Neural cell (in vitro differentiated cells): ENCODE measurements at regions not wholly inside any gene's neighbourhood (a gene's known extent, or its start where the extent isn't known, plus 50 kb on each side); places are given as distances from the start of the nearest gene placed in this dataset.

Source experiments
- H2AFZ ChIP-seq: fragments of 200-600, 300-800 bp; sonication (generic), shearing (Covaris generic); 2 replicates; pipeline ENCODE4 v1.6.0; 2014; ENCODE audit warnings: low read depth, mild to moderate bottlenecking, antibody characterized with exemption, low read length, moderate library complexity
- H3F3A ChIP-seq: fragments of 200-600 bp; shearing (Covaris generic); 2 replicates; pipeline ENCODE4 v1.6.1; 2016; ENCODE audit warnings: mild to moderate bottlenecking, moderate library complexity, mixed read lengths, antibody characterized with exemption, low read length; ENCODE audit not compliant: insufficient read depth, poor library complexity, severe bottlenecking
- H3K27ac ChIP-seq: fragments of 200-600, 300-800 bp; sonication (generic), shearing (Covaris generic); 2 replicates; pipeline ENCODE4 v1.5.1; 2014; ENCODE audit warnings: mild to moderate bottlenecking, low read length, moderate library complexity
- H3K27me3 ChIP-seq: fragments of 300-800, 200-600 bp; sonication (generic), shearing (Covaris generic); 2 replicates; pipeline ENCODE4 v1.6.0; 2014; ENCODE audit warnings: mild to moderate bottlenecking, low read depth, low read length, moderate library complexity; ENCODE audit not compliant: insufficient read depth
- H3K36me3 ChIP-seq: fragments of 300-800, 200-600 bp; sonication (generic), shearing (Covaris generic); 2 replicates; pipeline ENCODE4 v1.5.1; 2014; ENCODE audit warnings: mild to moderate bottlenecking, antibody characterized with exemption, low read length, moderate library complexity; ENCODE audit not compliant: insufficient read depth
- H3K4me2 ChIP-seq: fragments of 300-800, 200-600 bp; sonication (generic), shearing (Covaris generic); 2 replicates; pipeline ENCODE4 v1.6.0; 2014; ENCODE audit warnings: mild to moderate bottlenecking, low read length
- H3K4me3 ChIP-seq: fragments of 300-800, 200-600 bp; sonication (generic), shearing (Covaris generic); 2 replicates; pipeline ENCODE4 v1.5.1; 2014; ENCODE audit warnings: mild to moderate bottlenecking, low read length, moderate library complexity
- H3K79me2 ChIP-seq: fragments of 200-600 bp; shearing (Covaris generic); replicated peaks from 2 replicates; pipeline ENCODE4 v1.6.0; 2014; ENCODE audit warnings: mild to moderate bottlenecking, low read length, moderate library complexity; ENCODE audit not compliant: insufficient read depth
- H3K9ac ChIP-seq: fragments of 300-800, 200-600 bp; sonication (generic), shearing (Covaris generic); 2 replicates; pipeline ENCODE4 v1.6.1; 2016; ENCODE audit warnings: mild to moderate bottlenecking, low read length, mixed read lengths
- H3K9me2 ChIP-seq: fragments of 200-600 bp; shearing (Covaris generic); 2 replicates; pipeline ENCODE4 v1.6.1; 2016; ENCODE audit warnings: mild to moderate bottlenecking, low read length, mixed read lengths; ENCODE audit not compliant: insufficient read depth
- H3K9me3 ChIP-seq: fragments of 200-600, 300-800 bp; sonication (generic), shearing (Covaris generic); 2 replicates; pipeline ENCODE4 v1.6.1; 2016; ENCODE audit warnings: mild to moderate bottlenecking, mixed run types, low read length, moderate library complexity, mixed read lengths
- H4K20me1 ChIP-seq: fragments of 200-600 bp; shearing (Covaris generic); 2 replicates; pipeline ENCODE4 v1.6.1; 2016; ENCODE audit warnings: mild to moderate bottlenecking, mixed run types; ENCODE audit not compliant: insufficient read depth
- CTCF ChIP-seq: fragments of 450-650 bp; IDR thresholded peaks from 2 replicates; pipeline ENCODE4 v1.5.1; 2014; ENCODE audit warnings: antibody characterized with exemption, mild to moderate bottlenecking, moderate library complexity; ENCODE audit not compliant: poor library complexity, severe bottlenecking
- EP300 ChIP-seq: fragments of 450-650 bp; conservative IDR thresholded peaks from 2 replicates; pipeline ENCODE4 v1.6.1; 2014; ENCODE audit warnings: antibody characterized with exemption, mild to moderate bottlenecking, moderate library complexity; ENCODE audit not compliant: poor library complexity, severe bottlenecking
- EZH2 ChIP-seq: fragments of 200-600, 300-800 bp; shearing (Covaris generic), sonication (generic); IDR thresholded peaks from 2 replicates; pipeline ENCODE4 v1.6.1; 2014; ENCODE audit warnings: antibody characterized with exemption, low read length, borderline replicate concordance, mild to moderate bottlenecking; ENCODE audit not compliant: insufficient read depth, poor library complexity, severe bottlenecking
- MXI1 ChIP-seq: fragments of 450-650 bp; conservative IDR thresholded peaks from 2 replicates; pipeline ENCODE4 v1.6.1; 2014; ENCODE audit warnings: antibody characterized with exemption, mild to moderate bottlenecking; ENCODE audit not compliant: poor library complexity, severe bottlenecking
- POLR2AphosphoS5 ChIP-seq: IDR thresholded peaks from 2 replicates; pipeline ENCODE4 v1.6.1; 2012
- RAD21 ChIP-seq: fragments of 450-650 bp; conservative IDR thresholded peaks from 2 replicates; pipeline ENCODE4 v1.6.1; 2014; ENCODE audit warnings: antibody characterized with exemption, mild to moderate bottlenecking, moderate library complexity
- REST ChIP-seq: IDR thresholded peaks from 2 replicates; pipeline ENCODE4 v1.6.1; 2012; ENCODE audit warnings: borderline replicate concordance
- SMC3 ChIP-seq: fragments of 450-650 bp; conservative IDR thresholded peaks from 2 replicates; pipeline ENCODE4 v1.6.1; 2014; ENCODE audit warnings: antibody characterized with exemption, mild to moderate bottlenecking, moderate library complexity; ENCODE audit not compliant: poor library complexity
- TAF1 ChIP-seq: IDR thresholded peaks from 2 replicates; pipeline ENCODE4 v1.6.1; 2012; ENCODE audit warnings: low read depth

- H2AFZ ChIP-seq: no peak overlapping the region
- H3K4me2 ChIP-seq: no peak overlapping the region
- H3K79me2 ChIP-seq: no peaks in the 10 kb centered on the region
- H3K9me3 ChIP-seq: no peaks in the 10 kb centered on the region
- H3F3A ChIP-seq: no peaks in the 10 kb centered on the region
- no peaks in the 10 kb centered on the region for H3K9me2 ChIP-seq
- TF ChIP-seq CTCF: no peak
- TF ChIP-seq TAF1: no peak
- no peak for TF ChIP-seq SMC3
- TF ChIP-seq EZH2: no peak
- no peak for TF ChIP-seq POLR2AphosphoS5
- no peak for TF ChIP-seq REST
- TF ChIP-seq MXI1: no peak
- no peak for TF ChIP-seq RAD21
- TF ChIP-seq EP300: no peak
- H3K36me3 ChIP-seq: no peaks in the 10 kb centered on the region
- H3K4me3 ChIP-seq: no peak overlapping the region
- no peaks in the 10 kb centered on the region for H4K20me1 ChIP-seq
- no peak overlapping the region for H3K27ac ChIP-seq
- H3K9ac ChIP-seq: no peak overlapping the region
- H3K27me3 ChIP-seq: no peaks in the 10 kb centered on the region
Measured at GRCh38 chr12:107238296-107238695, 144.9 kb upstream of the CRY1 start.

- no peak overlapping the region for H3K9ac ChIP-seq
- H3K9me3 ChIP-seq: no peaks in the 10 kb centered on the region
- no peaks in the 10 kb centered on the region for H3F3A ChIP-seq
- H3K4me3 ChIP-seq: no peak overlapping the region
- H4K20me1 ChIP-seq: no peaks in the 10 kb centered on the region
- no peak overlapping the region for H3K27ac ChIP-seq
- no peaks in the 10 kb centered on the region for H3K79me2 ChIP-seq
- H3K36me3 ChIP-seq: no peaks in the 10 kb centered on the region
- no peaks in the 10 kb centered on the region for H3K27me3 ChIP-seq
- no peaks in the 10 kb centered on the region for H3K9me2 ChIP-seq
- H2AFZ ChIP-seq: no peak overlapping the region
- H3K4me2 ChIP-seq: no peak overlapping the region
- no peak for TF ChIP-seq EZH2
Measured at GRCh38 chr12:107241411-107241810, 148.1 kb upstream of the CRY1 start.

GRCh38 chr12:107242189-107242588 lies 148.8 kb upstream of the CRY1 start:
- H3K4me2 ChIP-seq: no peak overlapping the region
- H3F3A ChIP-seq: no peaks in the 10 kb centered on the region
- no peaks in the 10 kb centered on the region for H4K20me1 ChIP-seq
- H3K36me3 ChIP-seq: no peaks in the 10 kb centered on the region
- no peaks in the 10 kb centered on the region for H3K79me2 ChIP-seq
- no peaks in the 10 kb centered on the region for H3K9me3 ChIP-seq
- TF ChIP-seq SMC3: no peak
- TF ChIP-seq TAF1: no peak
- no peak for TF ChIP-seq REST
- TF ChIP-seq MXI1: no peak
- no peak for TF ChIP-seq EP300
- no peak for TF ChIP-seq RAD21
- no peak for TF ChIP-seq POLR2AphosphoS5
- TF ChIP-seq EZH2: no peak
- no peak for TF ChIP-seq CTCF
- H2AFZ ChIP-seq: no peak overlapping the region
- no peaks in the 10 kb centered on the region for H3K9me2 ChIP-seq
- no peak overlapping the region for H3K4me3 ChIP-seq
- H3K27me3 ChIP-seq: no peaks in the 10 kb centered on the region
- H3K27ac ChIP-seq: no peak overlapping the region
- H3K9ac ChIP-seq: no peak overlapping the region
